Prostate gland (tissue), 2 donors: ENCODE measurements at regions not wholly inside any gene's neighbourhood (a gene's known extent, or its start where the extent isn't known, plus 50 kb on each side); places are given as distances from the start of the nearest gene placed in this dataset.
"Not testable (repeated sequence)": the region's sequence is repeated elsewhere in the genome, so short reads cannot be mapped to it uniquely, and the experiment has no call there.

Experiments
- DNase-seq: peaks from one replicate; pipeline ENCODE4 v3.0.0-alpha.2; 2019; ENCODE audit warnings: low spot score
- H3K27ac ChIP-seq, 2 donors: fragments of 200-600 bp; sonication (generic); 2 replicates each; pipeline ENCODE4 v1.5.1; 2017 to 2019
- H3K27me3 ChIP-seq: fragments of 200-600 bp; sonication (generic); replicated peaks from 2 replicates; pipeline ENCODE4 v1.5.1; 2019; ENCODE audit not compliant: insufficient read depth
- H3K36me3 ChIP-seq, 2 donors: fragments of 200-600 bp; sonication (generic); 1 replicate in 1 of 2; 2 replicates in 1 of 2; pipeline versions ENCODE4 v1.5.1 to v1.8.1; 2017 to 2019
- H3K4me1 ChIP-seq: fragments of 200-600 bp; sonication (generic); replicated peaks from 2 replicates; pipeline ENCODE4 v1.5.1; 2019
- H3K4me3 ChIP-seq, 2 donors: fragments of 200-600 bp; sonication (generic); 2 replicates each; pipeline ENCODE4 v1.5.1; 2017 to 2019
- H3K9me3 ChIP-seq: fragments of 200-600 bp; sonication (generic); 2 replicates; pipeline ENCODE4 v1.5.1; 2017
- CTCF ChIP-seq, 4 experiments: fragments of 200-600 bp in 2 of 4; fragments of 450-650 bp in 2 of 4; sonication (generic) in 2 of 4; IDR thresholded peaks; 1 replicate in 3 of 4; 2 replicates in 1 of 4; pipeline ENCODE4 v1.5.1; 2016 to 2019; ENCODE audit warnings: antibody characterized with exemption in 4 of 4, mild to moderate bottlenecking in 2 of 4, moderate library complexity in 2 of 4
- POLR2A ChIP-seq: fragments of 450-650 bp; IDR thresholded peaks from one replicate; pipeline ENCODE4 v1.6.1; 2016; ENCODE audit warnings: antibody characterized with exemption, mild to moderate bottlenecking
- POLR2AphosphoS5 ChIP-seq: sonication (generic); formaldehyde crosslinking; IDR thresholded peaks from one replicate; pipeline ENCODE4 v1.6.1; 2017; ENCODE audit warnings: antibody characterized with exemption
- WGBS: methylation state at CpG from one replicate; pipeline ENCODE4 v1.1.5; 2018; 5-methylcytosine and 5-hydroxymethylcytosine counted together
- intact Hi-C: fragments of 100-400 bp; cut with DNase I; formaldehyde crosslinking; loops from one replicate; pipeline ENCODE4 v1.14.2; 2022

- H3K4me3 ChIP-seq = no peak overlapping the region
- H3K9me3 ChIP-seq = no peaks in the 10 kb centered on the region
- WGBS = 80% methylated on average over 1 of the region's 1 CpG
- DNase-seq = no peak
- no peaks in the 10 kb centered on the region for H3K4me1 ChIP-seq
- TF ChIP-seq CTCF (IDR thresholded peaks at IDR 0.05) (no peak), POLR2AphosphoS5 (no peak), POLR2A (no peak)
- intact Hi-C loops = no loop called here
- H3K27me3 ChIP-seq = no peaks in the 10 kb centered on the region
- H3K27ac ChIP-seq = no peak overlapping the region
- no peaks in the 10 kb centered on the region for H3K36me3 ChIP-seq
These were observed 194.2 kb upstream of the DNAJC19 start for GRCh38 chr3:181183764-181184163.

- H3K36me3 ChIP-seq, H3K9me3 ChIP-seq, intact Hi-C loops, H3K27ac ChIP-seq, DNase-seq, H3K27me3 ChIP-seq, H3K4me1 ChIP-seq, H3K4me3 ChIP-seq: not testable (repeated sequence)
- 97% methylated on average over 22 of the region's 22 CpGs for WGBS
These were observed 193.5 kb upstream of the DNAJC19 start for GRCh38 chr3:181183057-181183456.

GRCh38 chr3:181178991-181179390, 189.5 kb upstream of the DNAJC19 start:
- intact Hi-C loops = loop anchor here (10.0 kb wide), 1 partner anchor 374 kb away; no protein-coding TSS in a partner anchor
- no peak overlapping the region for H3K27ac ChIP-seq
- no peaks in the 10 kb centered on the region for H3K36me3 ChIP-seq
- no peak overlapping the region for H3K4me3 ChIP-seq
- no peaks in the 10 kb centered on the region for H3K9me3 ChIP-seq
- H3K27me3 ChIP-seq = no peaks in the 10 kb centered on the region
- TF ChIP-seq POLR2AphosphoS5 (no peak), POLR2A (no peak), CTCF (IDR thresholded peaks at IDR 0.05) (no peak)
- H3K4me1 ChIP-seq = no peaks in the 10 kb centered on the region
- WGBS = 79% methylated on average over 7 of the region's 7 CpGs
- DNase-seq = no peak

GRCh38 chr3:181176601-181177000, 187.1 kb upstream of the DNAJC19 start:
- peak; percentile 22 for DNase-seq
- intact Hi-C loops = loop anchor here (10.0 kb wide), 1 partner anchor 372 kb away; no protein-coding TSS in a partner anchor
- WGBS = 16% methylated on average over 6 of the region's 6 CpGs

GRCh38 chr3:181174676-181175233, 185.2 kb upstream of the DNAJC19 start:
- intact Hi-C loops = loop anchor here (10.0 kb wide), 1 partner anchor 370 kb away; no protein-coding TSS in a partner anchor
- WGBS = 48% methylated on average over 4 of the region's 4 CpGs
- H3K36me3 ChIP-seq = no peaks in the 10 kb centered on the region
- TF ChIP-seq POLR2A (no peak), CTCF (IDR thresholded peaks at IDR 0.05) (no peak), POLR2AphosphoS5 (no peak)
- DNase-seq = no peak
- no peaks in the 10 kb centered on the region for H3K9me3 ChIP-seq
- H3K27me3 ChIP-seq = no peaks in the 10 kb centered on the region
- no peaks in the 10 kb centered on the region for H3K4me1 ChIP-seq
- no peak overlapping the region for H3K27ac ChIP-seq
- no peak overlapping the region for H3K4me3 ChIP-seq

More at GRCh38 chr3:181176601-181177000, 187.1 kb upstream of the DNAJC19 start:
- no peaks in the 10 kb centered on the region for H3K9me3 ChIP-seq
- no peaks in the 10 kb centered on the region for H3K36me3 ChIP-seq
- H3K4me1 ChIP-seq = no peaks in the 10 kb centered on the region
- H3K27ac ChIP-seq = no peak overlapping the region
- TF ChIP-seq CTCF (IDR thresholded peaks at IDR 0.05) (peak; percentile 14 to 60 (median 34)), POLR2AphosphoS5 (no peak)
- no peaks in the 10 kb centered on the region for H3K27me3 ChIP-seq
- H3K4me3 ChIP-seq = no peak overlapping the region
